ENCODE measurements at regions not wholly inside any gene's neighbourhood (a gene's known extent, or its start where the extent isn't known, plus 50 kb on each side); places are given as distances from the start of the nearest gene placed in this dataset.
A peak's percentile ranks its signal among the peaks of the same experiment; 100 is the strongest.

DNA sequence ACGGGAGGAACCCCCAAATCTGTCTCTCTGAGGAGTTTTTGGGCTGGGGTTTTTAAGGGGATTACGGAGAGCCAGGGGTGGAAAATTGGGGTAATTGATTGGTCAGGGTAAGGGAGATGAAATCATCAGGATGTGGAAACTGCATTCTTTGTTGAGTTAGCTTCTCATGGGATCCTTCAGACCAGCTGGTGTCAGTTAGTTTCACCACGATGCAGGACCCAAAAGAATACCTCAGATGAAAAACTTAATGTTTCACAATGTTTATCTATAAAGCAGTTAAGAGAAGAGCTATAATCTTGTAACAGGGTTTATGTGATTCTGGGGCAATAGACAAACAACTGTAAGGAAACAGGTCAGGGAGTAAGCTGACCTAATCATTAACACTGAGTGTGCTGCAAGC, 230.8 kb downstream of the POU4F1 start:
- DNase-seq, result no peak
- intact Hi-C loops (cut with micrococcal nuclease), result no loop called here
- peak; percentile 89 for ATAC-seq

DNA sequence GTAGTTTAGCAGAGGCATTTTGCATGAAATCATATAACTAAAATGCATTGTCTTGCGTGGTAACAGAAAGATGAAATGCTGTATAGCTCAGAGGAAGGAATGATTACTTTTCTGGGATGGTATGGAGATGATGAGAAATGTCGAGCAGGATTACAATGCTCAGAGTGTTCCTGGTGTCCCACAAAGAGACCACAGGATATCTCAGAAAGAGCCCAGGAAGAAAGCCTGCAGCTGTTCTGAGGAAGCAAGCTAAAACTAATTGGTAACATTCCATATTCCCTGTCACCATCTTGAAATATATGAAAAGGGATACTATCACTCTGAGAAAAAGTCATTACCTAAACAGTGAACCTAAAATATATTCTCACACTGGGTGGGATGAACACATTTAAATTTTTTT, 233.1 kb downstream of the POU4F1 start:
- intact Hi-C loops (cut with micrococcal nuclease), result no loop called here
- DNase-seq, result no peak
- no peak for ATAC-seq

DNA sequence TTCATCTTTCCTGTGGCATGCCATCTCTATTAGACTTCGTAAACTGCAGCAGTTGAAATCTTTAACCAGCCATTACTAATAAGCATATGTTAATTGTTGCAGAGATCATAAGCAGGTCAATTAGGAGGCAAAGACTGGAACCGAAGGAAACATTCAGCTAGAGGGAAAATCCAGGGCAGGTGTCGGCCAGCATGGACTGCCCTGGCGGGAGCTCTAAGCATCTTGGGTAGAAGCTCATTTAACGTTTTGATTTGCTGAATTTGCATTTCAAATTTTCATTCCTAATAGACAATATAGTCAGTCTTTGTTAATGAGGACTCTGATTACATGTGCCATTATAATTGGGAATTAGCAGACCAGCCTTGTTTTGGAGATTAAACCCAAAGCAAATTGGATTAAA, 238.6 kb downstream of the POU4F1 start:
- ATAC-seq, result no peak
- intact Hi-C loops (cut with micrococcal nuclease), result no loop called here
- DNase-seq, result no peak

DNA sequence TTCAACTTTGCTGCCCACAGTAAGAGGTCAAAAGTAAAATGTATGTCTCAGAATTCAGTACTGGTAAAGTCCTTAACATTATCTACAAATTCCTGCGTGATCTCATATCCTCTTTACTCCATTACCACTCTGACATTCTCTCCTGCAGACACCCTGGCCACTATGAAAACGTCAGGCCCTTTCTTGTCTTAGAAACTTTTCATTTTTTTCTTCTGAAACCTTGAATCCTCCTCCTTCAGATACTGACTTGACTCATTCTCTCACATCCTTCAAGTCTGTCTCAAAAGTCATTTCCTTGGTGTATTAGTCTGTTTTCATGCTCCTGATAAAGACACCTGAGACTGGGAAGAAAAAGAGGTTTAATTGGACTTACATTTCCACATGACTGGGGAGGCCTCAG, 262.3 kb downstream of the POU4F1 start:
- intact Hi-C loops (cut with micrococcal nuclease), result no loop called here
- DNase-seq, result no peak
- ATAC-seq, result no peak

DNA sequence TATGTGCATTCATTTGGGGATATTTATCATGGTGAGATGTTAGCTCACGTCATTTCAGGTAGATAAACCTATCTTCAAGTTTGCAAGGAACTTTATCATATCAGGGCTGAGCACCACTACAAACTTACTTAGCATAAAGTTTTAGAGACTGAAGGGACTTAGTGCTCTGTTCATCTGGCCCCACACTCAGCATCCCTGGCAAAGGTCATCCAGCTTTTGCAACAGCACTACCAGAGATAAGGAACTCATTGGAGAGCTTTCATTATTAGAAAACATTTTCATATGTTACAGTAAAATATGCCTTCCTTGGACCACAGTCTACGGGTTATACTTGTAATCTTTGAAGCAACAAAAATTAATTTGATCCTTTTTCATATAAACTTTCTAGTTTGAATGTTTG, 263.4 kb downstream of the POU4F1 start:
- DNase-seq (peak; percentile 21), ATAC-seq (peak; percentile 31)

DNA sequence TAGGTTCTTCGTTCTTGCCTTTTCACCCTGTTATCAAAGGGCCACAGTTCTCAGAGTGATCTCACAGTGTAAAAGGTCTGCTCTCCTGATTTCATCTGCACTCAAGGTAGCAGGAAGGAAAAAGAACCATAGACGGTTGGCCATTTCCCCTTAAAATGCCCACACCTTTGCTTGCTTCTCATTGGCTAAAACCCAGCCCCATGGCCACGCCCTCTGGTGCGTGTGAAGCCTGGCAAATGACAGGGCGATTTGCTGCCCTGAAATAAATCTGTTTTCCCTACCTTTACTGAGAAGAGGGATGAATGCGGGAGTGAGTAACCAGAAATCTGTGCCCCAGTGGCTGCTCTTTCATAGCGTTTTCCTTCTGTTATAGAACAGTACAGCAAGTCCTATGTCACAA, 269.3 kb downstream of the POU4F1 start:
- ATAC-seq (no peak), DNase-seq (no peak)
- intact Hi-C loops (cut with micrococcal nuclease), result no loop called here

More for the DNA sequence above, 263.4 kb downstream of the POU4F1 start:
- intact Hi-C loops (cut with micrococcal nuclease), result no loop called here

DNA sequence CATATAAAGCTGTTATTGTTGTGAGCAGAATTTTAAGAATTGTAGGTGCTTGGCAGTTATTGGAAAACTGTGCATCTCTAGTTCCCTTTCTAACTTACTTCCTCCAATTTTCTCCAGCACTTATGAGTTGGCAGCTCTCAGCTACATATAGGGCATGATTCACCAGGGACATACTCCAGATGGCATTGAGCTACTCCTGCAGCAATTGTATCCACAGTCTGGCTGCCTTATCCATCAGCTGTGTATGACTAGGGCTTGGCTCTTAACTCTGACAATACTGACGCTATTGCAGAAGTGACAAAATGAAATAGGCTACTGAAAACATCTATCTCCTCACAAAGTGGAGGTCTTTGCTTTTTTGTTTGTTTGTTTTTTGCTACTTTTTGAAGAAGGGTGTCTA, 276.7 kb downstream of the POU4F1 start:
- DNase-seq (no peak), ATAC-seq (no peak)
- intact Hi-C loops (cut with micrococcal nuclease), result no loop called here

DNA sequence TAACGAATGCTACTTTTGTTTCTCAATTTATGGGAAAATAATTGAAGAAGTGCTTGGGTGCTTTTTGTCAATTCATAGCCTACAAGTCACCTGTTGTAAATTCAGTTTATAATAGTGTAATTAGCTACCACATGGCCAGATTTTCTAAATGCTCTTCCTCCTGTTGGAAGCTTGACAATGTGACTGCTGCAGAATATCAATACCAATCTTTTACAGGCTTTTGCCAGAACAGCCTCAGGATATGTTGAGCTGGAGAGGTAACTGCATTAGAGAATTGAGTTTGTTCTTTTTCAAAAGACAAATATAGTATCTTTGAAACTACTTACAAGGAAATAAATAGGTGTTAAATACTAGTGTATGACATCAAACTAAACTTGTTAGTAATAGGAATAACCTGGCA, 277.8 kb downstream of the POU4F1 start:
- DNase-seq, result no peak
- intact Hi-C loops (cut with micrococcal nuclease), result no loop called here
- ATAC-seq, result no peak

DNA sequence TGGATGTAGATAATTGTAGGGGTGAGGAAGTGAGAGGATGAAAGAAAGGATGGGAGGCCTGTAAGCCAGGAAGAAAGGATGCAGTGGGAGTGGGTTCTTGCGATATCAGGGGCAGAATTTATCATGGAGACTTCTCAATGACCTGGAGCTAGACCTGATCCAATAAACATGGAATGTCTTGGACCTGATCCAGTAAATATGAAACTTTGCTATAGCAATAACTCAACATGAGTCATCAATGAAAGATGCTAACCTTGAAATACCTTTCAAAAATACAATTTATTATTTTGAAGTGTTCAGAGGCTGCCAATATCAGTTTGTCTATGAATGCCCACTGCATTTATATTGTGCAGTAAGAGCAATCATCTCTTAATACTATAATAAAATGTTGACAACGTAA, 279.5 kb downstream of the POU4F1 start:
- intact Hi-C loops (cut with micrococcal nuclease), result no loop called here
- no peak for DNase-seq
- ATAC-seq, result no peak

DNA sequence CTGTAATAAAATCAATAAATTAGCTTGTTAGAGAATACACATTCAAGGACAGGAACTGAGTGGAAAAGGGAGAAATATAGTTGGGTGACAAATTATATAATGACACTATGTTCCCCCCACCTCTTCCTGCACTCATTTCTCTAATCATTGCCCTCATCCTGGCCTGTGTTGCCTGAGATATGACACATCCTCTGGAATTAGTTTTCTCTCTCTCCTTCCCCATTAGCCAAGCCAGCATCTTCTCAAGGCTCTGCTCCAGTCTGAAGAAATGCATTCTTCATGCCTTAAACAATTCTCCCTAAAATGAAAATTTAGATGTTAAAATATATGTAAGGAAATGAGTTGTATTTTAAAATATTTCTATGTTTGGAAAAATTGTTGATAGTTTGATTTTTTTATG, 280.3 kb downstream of the POU4F1 start:
- intact Hi-C loops (cut with micrococcal nuclease), result no loop called here
- ATAC-seq (no peak), DNase-seq (no peak)

DNA sequence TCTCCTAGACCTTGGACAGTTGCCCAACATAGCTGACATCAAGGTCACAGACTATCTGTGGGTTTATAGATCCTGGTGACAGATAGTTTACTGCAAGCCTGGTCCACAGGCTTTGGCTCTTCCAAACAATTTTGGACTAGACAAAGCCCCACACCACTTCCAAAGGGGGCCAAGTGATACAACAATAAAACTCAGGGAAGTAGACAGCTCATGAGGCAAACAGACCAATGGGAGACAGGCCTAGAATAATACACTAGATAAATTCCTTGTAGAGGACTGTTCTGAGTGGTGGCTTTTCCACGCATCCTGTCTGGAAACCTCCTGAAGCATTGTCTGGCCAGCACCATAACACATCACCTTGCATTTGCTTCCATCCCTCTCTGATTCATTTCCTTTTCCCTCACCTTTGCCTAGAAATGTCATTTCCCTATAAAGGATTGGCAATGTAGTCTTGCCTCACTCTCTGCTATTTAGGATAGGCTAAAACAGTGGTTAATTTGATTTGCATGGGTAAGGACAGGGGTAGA, 284.2 kb downstream of the POU4F1 start:
- ATAC-seq, result no peak
- no peak for DNase-seq
- intact Hi-C loops (cut with micrococcal nuclease), result loop anchor here (5.0 kb wide), 1 partner anchor 368 kb away; no protein-coding TSS in a partner anchor

DNA sequence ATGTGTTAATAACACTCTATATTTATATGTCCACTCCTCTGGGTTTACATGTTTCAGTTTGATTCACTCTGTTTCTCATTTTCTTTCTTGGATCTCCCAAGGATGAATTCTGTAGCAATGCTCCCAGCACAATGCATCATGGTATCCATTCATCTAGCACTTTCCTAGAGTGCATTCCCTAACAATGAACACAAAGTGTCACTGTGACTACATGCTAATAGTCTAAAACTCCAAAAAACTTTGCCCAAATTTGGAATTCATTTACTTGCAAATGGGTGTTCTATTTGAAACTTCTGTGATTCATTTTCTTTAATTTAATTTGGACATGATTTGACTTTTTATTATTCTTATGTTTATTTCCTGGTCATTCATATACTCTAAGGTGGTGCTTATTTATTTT, 286.3 kb downstream of the POU4F1 start:
- intact Hi-C loops (cut with micrococcal nuclease), result loop anchor here (5.0 kb wide), 1 partner anchor 370 kb away; no protein-coding TSS in a partner anchor
- ATAC-seq, result peak; percentile 32
- DNase-seq, result no peak

DNA sequence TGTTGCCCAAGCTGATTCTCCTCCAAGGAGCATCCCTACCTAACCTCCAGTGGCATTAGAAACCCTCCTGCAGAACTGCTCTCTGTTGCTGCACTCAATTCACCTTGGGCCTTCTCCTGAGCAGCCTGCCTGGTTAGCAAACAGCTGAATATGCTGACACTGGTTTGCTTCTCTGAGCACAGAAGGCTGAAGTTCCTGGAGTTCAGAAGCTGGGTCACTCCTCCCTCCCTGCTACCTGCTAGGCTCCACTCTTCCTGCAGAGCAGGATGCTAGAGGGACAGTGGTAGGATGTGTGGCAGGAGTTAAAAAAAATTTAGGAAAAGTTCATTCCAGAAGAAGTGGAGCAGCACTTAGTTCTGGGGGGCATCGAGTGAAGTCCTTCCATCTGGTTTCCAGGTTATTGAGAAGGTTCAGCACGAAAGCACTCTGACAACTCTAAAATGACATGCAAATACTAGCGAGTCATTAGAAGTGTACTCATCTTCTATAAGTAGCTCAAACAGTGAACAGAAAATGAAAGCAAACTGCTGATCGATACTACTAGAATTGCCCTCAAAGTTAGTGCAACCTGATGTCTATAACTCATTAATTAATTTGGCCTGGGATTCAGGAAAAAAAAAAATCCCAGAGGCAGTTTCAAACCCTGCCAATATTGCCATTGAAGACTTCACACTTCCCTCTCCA, 293.7 kb downstream of the POU4F1 start:
- intact Hi-C loops (cut with micrococcal nuclease), result loop anchor here (10.0 kb wide), 1 partner anchor 465 kb away; no protein-coding TSS in a partner anchor

DNA sequence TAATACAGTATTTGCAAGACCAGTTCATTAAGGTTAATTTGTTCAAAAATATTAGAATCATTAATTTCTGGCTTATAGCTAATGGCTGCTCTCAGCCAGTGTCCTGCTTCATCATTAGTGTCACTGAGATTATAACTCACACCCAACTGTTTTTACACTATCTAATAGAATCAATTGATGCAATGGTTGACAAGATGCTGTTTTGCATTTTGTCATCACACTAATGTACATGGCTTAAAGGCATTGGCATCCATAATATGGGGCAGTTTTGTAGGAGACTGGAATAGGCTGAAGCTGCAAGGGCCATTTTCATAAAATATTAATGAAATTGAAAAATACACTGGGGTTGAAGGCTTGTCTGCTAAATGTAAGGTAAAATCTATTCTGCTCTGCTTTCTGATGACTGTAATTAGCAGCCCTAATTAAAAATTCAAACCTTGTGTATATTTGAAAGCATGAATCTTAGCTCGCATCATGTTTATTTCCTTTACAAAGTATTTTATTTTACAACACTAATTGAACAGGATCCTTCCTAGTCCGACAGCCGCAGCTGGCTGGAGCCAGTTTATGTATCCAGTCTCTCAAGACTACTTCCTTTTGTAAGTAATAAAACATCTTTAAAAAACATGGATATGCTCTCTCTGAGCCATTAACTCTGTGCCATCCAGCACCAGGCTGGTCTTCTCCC, 296.7 kb downstream of the POU4F1 start:
- no peak for DNase-seq
- ATAC-seq, result no peak
- intact Hi-C loops (cut with micrococcal nuclease), result loop anchor here (10.0 kb wide), 1 partner anchor 468 kb away; no protein-coding TSS in a partner anchor

More for the DNA sequence above, 293.7 kb downstream of the POU4F1 start:
- no peak for ATAC-seq
- no peak for DNase-seq

DNA sequence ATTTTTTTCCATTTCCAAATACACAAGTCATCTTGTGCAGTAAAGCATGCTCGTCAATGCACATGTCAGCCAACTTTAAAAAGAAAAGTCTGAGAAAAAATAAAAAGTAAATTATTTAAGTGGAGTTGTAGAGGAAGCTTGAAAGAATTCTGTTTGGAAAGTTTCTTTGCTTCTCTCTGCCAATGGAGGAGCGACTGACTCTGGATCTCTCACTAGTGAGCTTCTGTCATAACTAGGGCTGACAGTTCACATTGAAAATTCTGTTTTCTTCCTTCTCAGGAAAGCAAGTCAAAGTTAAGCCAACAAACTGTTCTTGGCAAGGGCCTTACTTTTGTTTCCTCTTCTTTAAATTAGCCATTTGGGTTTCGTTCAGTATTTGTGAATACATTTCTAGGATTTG, 298.2 kb downstream of the POU4F1 start:
- ATAC-seq (no peak), DNase-seq (no peak)
- intact Hi-C loops (cut with micrococcal nuclease), result loop anchor here (10.0 kb wide), 1 partner anchor 470 kb away; no protein-coding TSS in a partner anchor

DNA sequence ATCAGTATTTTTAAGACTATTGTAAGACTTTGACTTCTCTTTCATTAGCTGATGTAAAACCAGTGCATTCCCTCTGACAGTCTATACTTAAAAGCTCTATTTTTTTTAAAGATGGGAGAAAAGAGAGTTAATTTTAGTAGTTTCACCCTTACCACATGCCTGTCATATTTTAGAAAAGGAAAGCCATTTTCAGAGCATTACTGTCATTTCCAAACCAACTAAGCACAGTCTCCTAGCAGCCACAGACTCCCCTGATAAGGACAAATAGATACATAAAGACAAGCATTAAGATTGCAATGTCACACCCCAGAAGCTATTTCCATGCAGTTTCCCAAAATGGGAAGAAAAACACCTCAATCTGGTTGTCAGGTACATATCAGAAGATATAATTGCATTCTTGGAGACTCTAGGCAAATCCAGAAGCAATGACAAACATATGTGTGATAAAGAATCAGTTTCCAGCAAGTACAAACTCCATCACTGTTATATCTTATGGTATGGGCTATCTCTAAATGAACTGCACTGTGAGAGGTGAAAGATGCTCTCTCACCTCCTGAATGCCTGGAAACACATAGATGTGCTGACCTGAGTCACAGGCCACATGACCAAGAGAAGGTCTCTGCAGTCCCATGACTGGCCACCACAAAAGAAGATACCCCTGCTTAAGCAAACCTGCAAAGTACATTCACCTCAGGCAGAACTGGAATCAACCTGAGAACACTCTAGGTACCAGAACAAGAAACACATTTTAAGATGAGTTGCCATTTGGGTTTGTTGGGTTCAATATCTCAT, 303.3 kb downstream of the POU4F1 start:
- DNase-seq (no peak), ATAC-seq (no peak)
- intact Hi-C loops (cut with micrococcal nuclease), result loop anchor here (10.0 kb wide), 1 partner anchor 475 kb away; no protein-coding TSS in a partner anchor

DNA sequence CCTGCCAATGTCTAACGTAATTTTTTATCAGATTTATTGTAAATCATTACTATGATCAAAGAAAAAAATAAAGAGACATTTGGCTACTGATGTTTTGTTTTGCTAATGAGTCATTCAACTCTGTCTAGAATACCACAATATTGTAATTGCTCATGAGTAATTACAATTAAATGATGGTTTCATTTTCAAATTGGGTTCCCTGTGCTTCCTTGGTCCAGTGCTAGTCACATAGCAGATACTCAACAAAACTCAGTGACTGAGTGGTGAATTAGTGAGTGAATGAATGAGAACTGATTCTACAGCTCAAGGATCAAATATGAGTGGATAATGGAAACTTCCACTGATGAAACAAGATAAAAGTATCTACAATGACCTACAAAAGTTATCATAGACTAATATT, 304.7 kb downstream of the POU4F1 start:
- DNase-seq (no peak), ATAC-seq (no peak)
- intact Hi-C loops (cut with micrococcal nuclease), result no loop called here

DNA sequence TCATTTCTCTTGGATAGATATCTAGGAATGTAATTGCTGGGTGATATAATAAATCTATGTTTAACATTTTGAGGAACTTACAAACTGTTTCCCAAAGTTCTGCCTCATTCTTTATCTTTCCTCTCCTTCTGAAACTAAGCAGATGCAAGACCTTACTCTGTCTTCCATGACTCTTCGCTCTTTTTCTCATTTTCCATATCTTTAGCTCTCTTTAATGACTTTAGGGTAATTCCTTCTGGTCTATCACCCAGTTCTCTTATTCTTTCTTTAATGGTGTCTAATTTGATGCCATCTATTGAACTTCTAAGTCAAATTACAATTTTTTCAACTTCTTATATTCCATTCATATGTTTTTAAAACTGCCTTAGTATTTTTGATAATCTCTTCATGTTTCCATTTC, 316.6 kb downstream of the POU4F1 start:
- ATAC-seq (no peak), DNase-seq (no peak)
- intact Hi-C loops (cut with micrococcal nuclease), result no loop called here

DNA sequence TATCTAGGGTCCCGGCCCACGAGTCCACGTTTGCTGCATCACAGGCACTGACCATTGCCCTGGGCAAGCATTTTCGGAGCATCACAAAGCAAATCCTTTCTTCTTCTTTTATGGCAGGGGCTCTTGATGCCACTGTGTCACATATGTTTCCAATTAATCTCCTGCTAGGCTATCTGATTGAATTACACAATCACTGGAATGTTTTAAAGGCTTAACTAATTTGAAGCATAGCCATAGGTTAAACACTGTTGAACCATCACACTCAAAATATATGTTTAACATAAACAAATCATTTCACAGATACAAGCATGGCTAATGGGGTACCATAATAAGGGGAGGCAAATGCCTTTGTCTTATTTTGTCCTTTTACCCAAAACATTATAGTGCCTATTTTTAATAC, 338.3 kb downstream of the POU4F1 start:
- peak; percentile 5 for DNase-seq
- intact Hi-C loops (cut with micrococcal nuclease), result no loop called here
- ATAC-seq, result no peak

DNA sequence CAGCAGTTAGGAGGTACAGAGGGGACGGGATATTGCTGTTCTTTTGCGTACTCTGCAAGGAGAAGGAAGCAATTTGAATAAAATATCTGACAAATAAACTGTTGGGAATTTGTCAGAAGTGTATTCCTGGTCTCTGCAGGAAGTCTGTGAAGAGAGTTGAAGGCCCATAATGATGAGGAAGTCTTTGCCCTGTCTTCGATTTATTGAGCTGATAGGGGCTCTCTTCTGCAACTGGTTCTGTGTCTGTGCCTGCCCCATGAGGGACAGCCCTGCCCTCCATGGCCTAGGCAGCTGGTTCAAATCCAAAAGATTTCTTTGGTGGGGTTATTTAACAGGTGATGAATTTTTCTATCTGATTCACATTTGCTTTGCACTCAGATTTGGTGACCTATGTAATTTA, 339.7 kb upstream of the EDNRB start:
- DNase-seq, result no peak
- ATAC-seq, result no peak
- intact Hi-C loops (cut with micrococcal nuclease), result no loop called here

Data from left ventricle myocardium superior (tissue), 1 donor.